ENCODE measurements at regions not wholly inside any gene's neighbourhood (a gene's known extent, or its start where the extent isn't known, plus 50 kb on each side); places are given as distances from the start of the nearest gene placed in this dataset.

- TF ChIP-seq CTCF (IDR thresholded peaks at IDR 0.05; ENCODE audit: borderline replicate concordance, extremely low read depth, low read length, poor library complexity, severe bottlenecking) (no peak), EZH2 (IDR thresholded peaks at IDR 0.05; ENCODE audit: borderline replicate concordance, low read depth, low read length, severe bottlenecking) (no peak)
These were observed 176.5 kb downstream of the OGFRL1 start for GRCh38 chr6:71465096-71465495.

Measured in DND-41 (cell line).